ENCODE measurements at regions not wholly inside any gene's neighbourhood (a gene's known extent, or its start where the extent isn't known, plus 50 kb on each side); places are given as distances from the start of the nearest gene placed in this dataset.

DNA sequence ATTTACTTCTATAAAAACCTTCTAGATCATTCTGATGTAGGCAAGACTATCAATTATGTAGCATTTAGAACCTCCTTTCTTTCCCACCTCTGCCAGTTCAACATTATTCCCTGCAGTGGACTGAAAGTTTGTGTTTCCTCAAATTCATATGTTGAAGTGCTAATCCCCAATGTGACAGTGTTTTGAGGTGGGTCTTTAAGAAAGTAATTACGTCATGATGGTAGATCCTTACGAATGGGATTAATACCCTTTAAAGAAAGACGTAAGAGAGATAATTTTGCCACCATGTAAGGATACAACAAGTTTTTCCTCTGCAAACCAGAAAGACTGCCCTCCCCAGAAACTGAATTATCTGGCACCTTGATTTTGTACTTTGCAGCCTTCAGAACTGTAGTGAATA lies 1489.7 kb upstream of the SEL1L start:
- Histone ChIP-seq H3K4me1 (ENCODE audit: insufficient read depth) (no peaks in the 10 kb centered on the region), H3K9me2 (ENCODE audit: insufficient read depth) (no peaks in the 10 kb centered on the region), H2AFZ (no peak overlapping the region), H3K79me2 (ENCODE audit: insufficient read depth) (no peaks in the 10 kb centered on the region), H3K4me3 (no peak overlapping the region), H3K36me3 (ENCODE audit: low read depth) (no peaks in the 10 kb centered on the region), H3K27ac (no peak overlapping the region), H3K9ac (no peak overlapping the region), H4K20me1 (ENCODE audit: insufficient read depth) (no peaks in the 10 kb centered on the region), H3K27me3 (replicated peaks; ENCODE audit: insufficient read depth) (no peaks in the 10 kb centered on the region), H3K4me2 (ENCODE audit: unreplicated experiment) (no peak overlapping the region), H3F3A (ENCODE audit: insufficient read depth) (no peaks in the 10 kb centered on the region), H3K9me3 (ENCODE audit: low read depth) (no peaks in the 10 kb centered on the region)
- in situ Hi-C loops (cut with MboI) = no loop called here
- no peak for TF ChIP-seq EZH2 (IDR thresholded peaks at IDR 0.05; ENCODE audit: insufficient read depth, poor library complexity, severe bottlenecking)
- TF ChIP-seq EZH2phosphoT487 (IDR thresholded peaks at IDR 0.05; ENCODE audit: insufficient read depth, low read depth) = no peak
- no peak for DNase-seq
- WGBS, 2 experiments (ENCODE audit: low coverage in 1 of 2, low lambda C conversion rate in 2 of 2, missing lambda C conversion rate in 2 of 2) = 38 to 44% methylated on average over 3 of the region's 3 CpGs

DNA sequence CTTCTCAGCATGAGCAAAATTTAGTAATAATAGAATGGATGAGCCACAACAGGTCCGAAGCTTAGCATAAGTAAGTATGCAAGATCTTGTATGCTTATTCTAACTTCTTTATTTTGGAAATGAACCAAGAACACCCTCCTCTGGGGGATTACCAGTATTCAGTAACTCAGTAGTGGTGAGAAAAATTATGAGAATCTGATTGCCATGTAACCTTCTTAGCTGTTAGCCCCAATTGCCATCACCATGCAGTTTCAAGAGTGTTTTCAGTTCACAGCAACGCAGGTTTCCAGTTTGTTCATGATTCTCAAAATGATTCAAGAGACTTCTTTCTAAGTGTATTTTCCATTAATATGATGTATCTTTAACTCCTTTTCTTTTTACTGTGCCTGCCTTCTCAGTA lies 1507.6 kb upstream of the SEL1L start:
- Histone ChIP-seq H3K4me1 (ENCODE audit: insufficient read depth) (no peaks in the 10 kb centered on the region), H3K9me2 (ENCODE audit: insufficient read depth) (no peaks in the 10 kb centered on the region), H3K36me3 (ENCODE audit: low read depth) (no peaks in the 10 kb centered on the region), H3K9ac (no peak overlapping the region), H3K4me3 (no peak overlapping the region), H3K79me2 (ENCODE audit: insufficient read depth) (no peaks in the 10 kb centered on the region), H3K27me3 (replicated peaks; ENCODE audit: insufficient read depth) (no peaks in the 10 kb centered on the region), H3F3A (ENCODE audit: insufficient read depth) (no peaks in the 10 kb centered on the region), H4K20me1 (ENCODE audit: insufficient read depth) (no peaks in the 10 kb centered on the region), H3K27ac (no peak overlapping the region), H3K4me2 (ENCODE audit: unreplicated experiment) (no peak overlapping the region), H2AFZ (no peak overlapping the region), H3K9me3 (ENCODE audit: low read depth) (no peaks in the 10 kb centered on the region)
- no peak for DNase-seq
- 43 to 55% methylated on average over 2 of the region's 2 CpGs for WGBS, 2 experiments (ENCODE audit: low coverage in 1 of 2, low lambda C conversion rate in 2 of 2, missing lambda C conversion rate in 2 of 2)
- no peak for TF ChIP-seq EZH2 (IDR thresholded peaks at IDR 0.05; ENCODE audit: insufficient read depth, poor library complexity, severe bottlenecking)
- TF ChIP-seq EZH2phosphoT487 (IDR thresholded peaks at IDR 0.05; ENCODE audit: insufficient read depth, low read depth) = no peak
- in situ Hi-C loops (cut with MboI) = no loop called here

DNA sequence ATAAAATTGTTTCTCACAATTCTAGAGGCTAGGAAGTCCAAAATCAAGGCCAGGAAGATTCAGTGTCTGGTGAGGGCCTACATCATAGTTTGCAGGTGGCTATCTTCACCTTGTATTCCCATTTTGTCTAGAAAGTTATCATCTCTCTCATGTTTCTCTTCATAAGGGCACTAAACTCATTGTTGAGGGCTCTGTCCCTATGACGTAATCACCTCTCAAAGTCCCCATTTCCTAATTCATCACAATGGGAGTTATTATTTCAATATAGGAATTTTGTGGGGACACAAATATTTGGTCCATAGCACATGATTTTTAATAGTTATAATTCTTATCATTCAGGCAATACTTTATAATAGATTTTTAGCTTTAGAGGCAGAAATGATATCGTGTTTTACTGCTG lies 1509.2 kb upstream of the SEL1L start:
- Histone ChIP-seq H3K4me3 (no peak overlapping the region), H3K9me3 (ENCODE audit: low read depth) (no peaks in the 10 kb centered on the region), H2AFZ (no peak overlapping the region), H3K9me2 (ENCODE audit: insufficient read depth) (no peaks in the 10 kb centered on the region), H3K4me1 (ENCODE audit: insufficient read depth) (no peaks in the 10 kb centered on the region), H3K4me2 (ENCODE audit: unreplicated experiment) (no peak overlapping the region), H3K79me2 (ENCODE audit: insufficient read depth) (no peaks in the 10 kb centered on the region), H3K27ac (no peak overlapping the region), H3F3A (ENCODE audit: insufficient read depth) (no peaks in the 10 kb centered on the region), H3K36me3 (ENCODE audit: low read depth) (no peaks in the 10 kb centered on the region), H3K27me3 (replicated peaks; ENCODE audit: insufficient read depth) (no peaks in the 10 kb centered on the region), H4K20me1 (ENCODE audit: insufficient read depth) (no peaks in the 10 kb centered on the region), H3K9ac (no peak overlapping the region)
- in situ Hi-C loops (cut with MboI) = no loop called here
- TF ChIP-seq EZH2phosphoT487 (IDR thresholded peaks at IDR 0.05; ENCODE audit: insufficient read depth, low read depth) = no peak
- TF ChIP-seq EZH2 (IDR thresholded peaks at IDR 0.05; ENCODE audit: insufficient read depth, poor library complexity, severe bottlenecking) = no peak
- 58 to 62% methylated on average over 2 of the region's 2 CpGs for WGBS, 2 experiments (ENCODE audit: low coverage in 1 of 2, low lambda C conversion rate in 2 of 2, missing lambda C conversion rate in 2 of 2)
- no peak for DNase-seq

DNA sequence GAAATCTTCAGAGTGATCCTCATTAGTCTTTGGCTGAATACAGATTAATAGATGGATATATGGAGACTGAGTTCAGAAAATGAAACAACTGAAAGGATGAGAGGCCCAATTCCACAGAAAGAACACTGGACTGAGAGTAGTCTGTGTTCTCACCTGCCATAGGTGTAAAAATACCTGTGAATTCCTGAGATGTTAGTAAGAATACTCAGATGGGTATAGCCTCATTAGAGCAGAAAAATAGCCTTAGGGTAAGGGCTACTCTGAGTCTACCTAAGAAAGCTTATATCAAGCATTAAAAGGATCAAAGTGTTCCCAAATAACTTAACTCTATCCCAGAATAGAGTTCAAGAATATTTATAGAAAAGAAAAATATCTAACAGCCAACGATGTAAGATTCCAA lies 1510.3 kb upstream of the SEL1L start:
- Histone ChIP-seq H3K79me2 (ENCODE audit: insufficient read depth) (no peaks in the 10 kb centered on the region), H3K27me3 (replicated peaks; ENCODE audit: insufficient read depth) (no peaks in the 10 kb centered on the region), H3K36me3 (ENCODE audit: low read depth) (no peaks in the 10 kb centered on the region), H2AFZ (no peak overlapping the region), H3F3A (ENCODE audit: insufficient read depth) (no peaks in the 10 kb centered on the region), H3K9me3 (ENCODE audit: low read depth) (no peaks in the 10 kb centered on the region), H3K4me3 (no peak overlapping the region), H3K4me2 (ENCODE audit: unreplicated experiment) (no peak overlapping the region), H3K4me1 (ENCODE audit: insufficient read depth) (no peaks in the 10 kb centered on the region), H3K9ac (no peak overlapping the region), H3K9me2 (ENCODE audit: insufficient read depth) (no peaks in the 10 kb centered on the region), H3K27ac (no peak overlapping the region), H4K20me1 (ENCODE audit: insufficient read depth) (no peaks in the 10 kb centered on the region)
- 45 to 59% methylated on average over 1 of the region's 1 CpG for WGBS, 2 experiments (ENCODE audit: low coverage in 1 of 2, low lambda C conversion rate in 2 of 2, missing lambda C conversion rate in 2 of 2)
- TF ChIP-seq EZH2phosphoT487 (IDR thresholded peaks at IDR 0.05; ENCODE audit: insufficient read depth, low read depth) (no peak), EZH2 (IDR thresholded peaks at IDR 0.05; ENCODE audit: insufficient read depth, poor library complexity, severe bottlenecking) (no peak)
- no peak for DNase-seq
- in situ Hi-C loops (cut with MboI) = no loop called here
